ENCODE measurements at regions not wholly inside any gene's neighbourhood (a gene's known extent, or its start where the extent isn't known, plus 50 kb on each side); places are given as distances from the start of the nearest gene placed in this dataset.

GRCh38 chrX:98448524-98448923 is 1564.8 kb downstream of the RPA4 start:
- no peaks in the 10 kb centered on the region for H3K9me3 ChIP-seq (ENCODE audit: control insufficient read depth, low read length)
- no peaks in the 10 kb centered on the region for H3K4me1 ChIP-seq (ENCODE audit: control insufficient read depth, insufficient read depth, low read length)
- H3K36me3 ChIP-seq (ENCODE audit: control insufficient read depth, insufficient read depth, low read length, severe bottlenecking) = no peaks in the 10 kb centered on the region
- H3K4me3 ChIP-seq (ENCODE audit: low read length) = no peak overlapping the region
- no peaks in the 10 kb centered on the region for H3K27me3 ChIP-seq (replicated peaks; ENCODE audit: control insufficient read depth, insufficient read depth, low read length)
- DNase-seq (ENCODE audit: low read depth) = no peak
- no peak overlapping the region for H3K9ac ChIP-seq (ENCODE audit: low read length)

GRCh38 chrX:98452456-98452855 is 1568.7 kb downstream of the RPA4 start:
- no peaks in the 10 kb centered on the region for H3K4me1 ChIP-seq (ENCODE audit: control insufficient read depth, insufficient read depth, low read length)
- no peaks in the 10 kb centered on the region for H3K36me3 ChIP-seq (ENCODE audit: control insufficient read depth, insufficient read depth, low read length, severe bottlenecking)
- no peaks in the 10 kb centered on the region for H3K9me3 ChIP-seq (ENCODE audit: control insufficient read depth, low read length)
- H3K27me3 ChIP-seq (replicated peaks; ENCODE audit: control insufficient read depth, insufficient read depth, low read length) = peaks cover 5% of the 10 kb centered on the region
- DNase-seq (ENCODE audit: low read depth) = no peak
- H3K9ac ChIP-seq (ENCODE audit: low read length) = no peak overlapping the region
- H3K4me3 ChIP-seq (ENCODE audit: low read length) = no peak overlapping the region

- H3K4me1 ChIP-seq (ENCODE audit: control insufficient read depth, insufficient read depth, low read length) = no peaks in the 10 kb centered on the region
- no peak overlapping the region for H3K9ac ChIP-seq (ENCODE audit: low read length)
- peaks cover 5% of the 10 kb centered on the region for H3K27me3 ChIP-seq (replicated peaks; ENCODE audit: control insufficient read depth, insufficient read depth, low read length)
- no peaks in the 10 kb centered on the region for H3K9me3 ChIP-seq (ENCODE audit: control insufficient read depth, low read length)
- no peak for DNase-seq (ENCODE audit: low read depth)
- H3K4me3 ChIP-seq (ENCODE audit: low read length) = no peak overlapping the region
- H3K36me3 ChIP-seq (ENCODE audit: control insufficient read depth, insufficient read depth, low read length, severe bottlenecking) = no peaks in the 10 kb centered on the region
These were observed 1576.0 kb downstream of the RPA4 start for GRCh38 chrX:98459669-98460068.

DNA sequence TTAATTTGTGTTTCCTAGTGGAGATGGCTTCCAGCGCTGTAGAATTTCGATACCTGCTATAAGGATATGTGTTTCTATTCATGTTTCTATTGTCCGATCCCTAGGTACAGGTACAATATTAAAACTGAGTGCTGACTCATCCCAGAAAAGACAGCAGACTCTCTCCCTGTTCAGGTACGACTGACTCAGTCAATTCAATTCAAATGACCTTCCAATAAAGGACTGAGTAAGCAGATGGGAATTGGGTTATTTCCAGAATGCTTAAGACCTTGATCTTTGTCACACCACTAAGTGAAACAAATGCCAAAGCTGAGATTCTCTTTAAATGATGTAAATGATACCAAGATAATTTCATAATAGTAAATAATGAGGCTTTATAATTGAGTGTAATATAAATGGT is 1596.9 kb downstream of the RPA4 start:
- no peaks in the 10 kb centered on the region for H3K36me3 ChIP-seq (ENCODE audit: control insufficient read depth, insufficient read depth, low read length, severe bottlenecking)
- H3K27me3 ChIP-seq (replicated peaks; ENCODE audit: control insufficient read depth, insufficient read depth, low read length) = peaks cover 8% of the 10 kb centered on the region
- H3K9ac ChIP-seq (ENCODE audit: low read length) = no peak overlapping the region
- no peaks in the 10 kb centered on the region for H3K9me3 ChIP-seq (ENCODE audit: control insufficient read depth, low read length)
- no peaks in the 10 kb centered on the region for H3K4me1 ChIP-seq (ENCODE audit: control insufficient read depth, insufficient read depth, low read length)
- H3K4me3 ChIP-seq (ENCODE audit: low read length) = no peak overlapping the region
- no peak for DNase-seq (ENCODE audit: low read depth)

DNA sequence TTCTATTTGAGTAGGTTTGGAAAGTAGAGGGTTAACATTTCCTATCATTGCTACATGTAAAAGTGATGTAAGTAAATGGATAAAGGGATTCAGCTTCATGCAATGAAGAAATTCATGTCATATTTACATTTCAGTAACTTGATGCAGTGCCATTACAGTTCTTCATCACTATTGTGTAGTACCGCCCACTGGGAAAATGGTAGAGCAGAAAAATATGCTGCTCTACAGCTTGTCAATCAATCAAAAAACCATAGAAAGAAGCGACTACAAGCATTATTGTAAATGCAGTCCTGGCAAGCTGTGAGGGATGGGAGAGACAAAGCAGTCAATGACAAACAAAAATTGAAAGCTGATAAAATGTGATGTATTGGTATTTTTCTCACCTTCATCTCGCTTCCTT is 1597.9 kb downstream of the RPA4 start:
- Histone ChIP-seq H3K27me3 (replicated peaks; ENCODE audit: control insufficient read depth, insufficient read depth, low read length) (peaks cover 8% of the 10 kb centered on the region), H3K9ac (ENCODE audit: low read length) (no peak overlapping the region), H3K4me3 (ENCODE audit: low read length) (no peak overlapping the region), H3K4me1 (ENCODE audit: control insufficient read depth, insufficient read depth, low read length) (no peaks in the 10 kb centered on the region), H3K9me3 (ENCODE audit: control insufficient read depth, low read length) (no peaks in the 10 kb centered on the region), H3K36me3 (ENCODE audit: control insufficient read depth, insufficient read depth, low read length, severe bottlenecking) (no peaks in the 10 kb centered on the region)
- DNase-seq (ENCODE audit: low read depth) = no peak

- Histone ChIP-seq H3K36me3 (ENCODE audit: control insufficient read depth, insufficient read depth, low read length, severe bottlenecking) (no peaks in the 10 kb centered on the region), H3K9me3 (ENCODE audit: control insufficient read depth, low read length) (peaks cover 2% of the 10 kb centered on the region), H3K4me1 (ENCODE audit: control insufficient read depth, insufficient read depth, low read length) (no peaks in the 10 kb centered on the region), H3K9ac (ENCODE audit: low read length) (no peak overlapping the region), H3K4me3 (ENCODE audit: low read length) (no peak overlapping the region), H3K27me3 (replicated peaks; ENCODE audit: control insufficient read depth, insufficient read depth, low read length) (peaks cover 3% of the 10 kb centered on the region)
- DNase-seq (ENCODE audit: low read depth) = no peak
These were observed 1607.0 kb downstream of the RPA4 start for GRCh38 chrX:98490670-98491069.

GRCh38 chrX:98501426-98501825 is 1617.7 kb downstream of the RPA4 start:
- H3K9ac ChIP-seq (ENCODE audit: low read length) = no peak overlapping the region
- no peaks in the 10 kb centered on the region for H3K9me3 ChIP-seq (ENCODE audit: control insufficient read depth, low read length)
- no peak for DNase-seq (ENCODE audit: low read depth)

GRCh38 chrX:98506907-98507306 is 1623.2 kb downstream of the RPA4 start:
- Histone ChIP-seq H3K36me3 (ENCODE audit: control insufficient read depth, insufficient read depth, low read length, severe bottlenecking) (no peaks in the 10 kb centered on the region), H3K9ac (ENCODE audit: low read length) (no peak overlapping the region), H3K4me1 (ENCODE audit: control insufficient read depth, insufficient read depth, low read length) (no peaks in the 10 kb centered on the region), H3K27me3 (replicated peaks; ENCODE audit: control insufficient read depth, insufficient read depth, low read length) (peaks cover 8% of the 10 kb centered on the region), H3K9me3 (ENCODE audit: control insufficient read depth, low read length) (no peaks in the 10 kb centered on the region), H3K4me3 (ENCODE audit: low read length) (no peak overlapping the region)
- no peak for DNase-seq (ENCODE audit: low read depth)

More at GRCh38 chrX:98501426-98501825, 1617.7 kb downstream of the RPA4 start:
- Histone ChIP-seq H3K4me3 (ENCODE audit: low read length) (no peak overlapping the region), H3K27me3 (replicated peaks; ENCODE audit: control insufficient read depth, insufficient read depth, low read length) (no peaks in the 10 kb centered on the region), H3K4me1 (ENCODE audit: control insufficient read depth, insufficient read depth, low read length) (no peaks in the 10 kb centered on the region), H3K36me3 (ENCODE audit: control insufficient read depth, insufficient read depth, low read length, severe bottlenecking) (no peaks in the 10 kb centered on the region)

- H3K36me3 ChIP-seq (ENCODE audit: control insufficient read depth, insufficient read depth, low read length, severe bottlenecking) = no peaks in the 10 kb centered on the region
- no peak for DNase-seq (ENCODE audit: low read depth)
- no peaks in the 10 kb centered on the region for H3K9me3 ChIP-seq (ENCODE audit: control insufficient read depth, low read length)
- H3K9ac ChIP-seq (ENCODE audit: low read length) = no peak overlapping the region
- no peak overlapping the region for H3K4me3 ChIP-seq (ENCODE audit: low read length)
- peaks cover 8% of the 10 kb centered on the region for H3K27me3 ChIP-seq (replicated peaks; ENCODE audit: control insufficient read depth, insufficient read depth, low read length)
- no peaks in the 10 kb centered on the region for H3K4me1 ChIP-seq (ENCODE audit: control insufficient read depth, insufficient read depth, low read length)
These were observed 1630.3 kb downstream of the RPA4 start for GRCh38 chrX:98514032-98514431.

GRCh38 chrX:98516120-98516519 is 1632.4 kb downstream of the RPA4 start:
- Histone ChIP-seq H3K4me1 (ENCODE audit: control insufficient read depth, insufficient read depth, low read length) (no peaks in the 10 kb centered on the region), H3K9me3 (ENCODE audit: control insufficient read depth, low read length) (no peaks in the 10 kb centered on the region), H3K36me3 (ENCODE audit: control insufficient read depth, insufficient read depth, low read length, severe bottlenecking) (no peaks in the 10 kb centered on the region), H3K9ac (ENCODE audit: low read length) (no peak overlapping the region), H3K4me3 (ENCODE audit: low read length) (no peak overlapping the region), H3K27me3 (replicated peaks; ENCODE audit: control insufficient read depth, insufficient read depth, low read length) (no peaks in the 10 kb centered on the region)
- DNase-seq (ENCODE audit: low read depth) = no peak

DNA sequence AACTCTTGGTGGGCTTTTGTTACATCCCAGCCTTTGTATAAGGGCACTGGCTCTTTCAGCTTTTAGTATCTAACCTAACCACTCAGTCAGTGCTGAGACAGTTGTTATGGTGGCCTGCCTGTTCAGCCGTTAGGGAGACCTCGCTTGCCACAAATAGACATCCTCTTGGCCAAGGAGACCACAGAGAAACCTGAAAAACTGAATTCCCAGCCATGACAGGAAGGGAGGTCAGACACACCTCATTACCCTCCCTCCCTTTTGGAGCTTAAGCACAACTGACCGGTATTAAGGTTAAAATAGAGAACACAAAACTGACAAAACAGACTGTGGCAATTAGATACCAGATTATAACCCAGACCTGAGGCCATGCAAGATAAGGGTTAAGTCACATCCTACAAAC is 1639.3 kb downstream of the RPA4 start:
- Histone ChIP-seq H3K4me1 (ENCODE audit: control insufficient read depth, insufficient read depth, low read length) (no peaks in the 10 kb centered on the region), H3K36me3 (ENCODE audit: control insufficient read depth, insufficient read depth, low read length, severe bottlenecking) (no peaks in the 10 kb centered on the region), H3K4me3 (ENCODE audit: low read length) (no peak overlapping the region), H3K9ac (ENCODE audit: low read length) (no peak overlapping the region), H3K9me3 (ENCODE audit: control insufficient read depth, low read length) (no peaks in the 10 kb centered on the region), H3K27me3 (replicated peaks; ENCODE audit: control insufficient read depth, insufficient read depth, low read length) (no peaks in the 10 kb centered on the region)
- DNase-seq (ENCODE audit: low read depth) = no peak

DNA sequence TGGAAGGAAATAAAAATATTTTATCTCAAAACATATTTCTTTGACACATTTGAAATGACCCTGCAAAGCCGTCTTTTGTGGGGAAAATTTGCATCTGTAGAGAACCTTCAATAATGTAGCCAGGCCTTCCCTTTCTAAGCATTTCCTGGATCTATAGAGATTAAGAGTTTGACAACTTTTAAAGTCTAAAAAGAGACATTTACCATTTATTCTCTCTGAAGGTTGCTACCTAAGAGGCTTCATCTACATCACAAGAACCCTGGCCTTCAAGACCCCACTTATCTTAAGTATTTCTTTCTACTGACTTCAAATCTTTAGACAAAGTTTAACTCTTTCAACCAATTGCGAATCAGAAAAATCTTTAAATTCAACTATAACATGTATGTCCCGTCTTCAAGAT is 1639.8 kb downstream of the RPA4 start:
- Histone ChIP-seq H3K9me3 (ENCODE audit: control insufficient read depth, low read length) (no peaks in the 10 kb centered on the region), H3K36me3 (ENCODE audit: control insufficient read depth, insufficient read depth, low read length, severe bottlenecking) (no peaks in the 10 kb centered on the region), H3K4me1 (ENCODE audit: control insufficient read depth, insufficient read depth, low read length) (no peaks in the 10 kb centered on the region), H3K4me3 (ENCODE audit: low read length) (no peak overlapping the region), H3K9ac (ENCODE audit: low read length) (no peak overlapping the region), H3K27me3 (replicated peaks; ENCODE audit: control insufficient read depth, insufficient read depth, low read length) (no peaks in the 10 kb centered on the region)
- DNase-seq (ENCODE audit: low read depth) = no peak

Measured in adipocyte (in vitro differentiated cells).